Gastrocnemius medialis (tissue), 4 donors: ENCODE measurements at regions not wholly inside any gene's neighbourhood (a gene's known extent, or its start where the extent isn't known, plus 50 kb on each side); places are given as distances from the start of the nearest gene placed in this dataset.

ENCODE experiments used
- ATAC-seq, 2 donors: fragments of 150-250 bp; one replicate each; pipeline ENCODE4 v1.9.1; 2016
- DNase-seq, 2 donors: peaks; one replicate each; pipeline ENCODE4 v3.0.0-alpha.2; 2019
- H3K27ac ChIP-seq, 4 donors: fragments of 200-600 bp; sonication (generic); 1 replicate in 1 of 4; 2 replicates in 3 of 4; pipeline ENCODE4 v1.5.1; 2016 to 2018; ENCODE audit warnings: mild to moderate bottlenecking in 2 of 4, moderate library complexity in 1 of 4
- H3K27me3 ChIP-seq, 3 donors: fragments of 200-600 bp; sonication (generic) in 2 of 3; 1 replicate in 1 of 3; 2 replicates in 2 of 3; pipeline versions ENCODE4 v1.5.1 to v1.6.0; 2016 to 2019; ENCODE audit warnings: mild to moderate bottlenecking in 1 of 3, moderate library complexity in 1 of 3
- H3K36me3 ChIP-seq, 2 donors: fragments of 200-600 bp; sonication (generic) in 1 of 2; one replicate each; pipeline ENCODE4 v1.5.1; 2017 to 2018
- H3K4me1 ChIP-seq, 2 donors: fragments of 200-600 bp; sonication (generic) in 1 of 2; one replicate each; pipeline ENCODE4 v1.5.1; 2016 to 2017; ENCODE audit warnings: mild to moderate bottlenecking in 2 of 2
- H3K4me3 ChIP-seq, 4 donors: fragments of 200-600 bp; sonication (generic) in 3 of 4; 1 replicate in 1 of 4; 2 replicates in 3 of 4; pipeline ENCODE4 v1.5.1; 2016 to 2019; ENCODE audit warnings: mild to moderate bottlenecking in 2 of 4
- H3K9me3 ChIP-seq, 3 donors: fragments of 200-600 bp; sonication (generic) in 2 of 3; 1 replicate in 1 of 3; 2 replicates in 2 of 3; pipeline ENCODE4 v1.5.1; 2016 to 2019
- POLR2A ChIP-seq, 2 donors: fragments of 450-650 bp; IDR thresholded peaks; one replicate each; pipeline ENCODE4 v1.6.1; 2017; ENCODE audit warnings: antibody characterized with exemption in 2 of 2, mild to moderate bottlenecking in 2 of 2, moderate library complexity in 2 of 2
- in situ Hi-C, 4 donors: fragments of 200-750 bp; cut with MboI; loops; one replicate each; pipeline versions ENCODE4 v1.15.0 to v1.8.0; 2017; ENCODE audit warnings: low sequenced_read_pairs in 4 of 4
- intact Hi-C: fragments of 100-400 bp; cut with DNase I; formaldehyde crosslinking; loops from one replicate; pipeline ENCODE4 v1.15.1; 2023; ENCODE audit warnings: low total_unique reads
- TF ChIP-seq, protein P1 (sequence below), 5 experiments: fragments of 450-650 bp in 3 of 5; fragments of 200-600 bp in 2 of 5; sonication (generic) in 2 of 5; IDR thresholded peaks in 4 of 5; conservative IDR thresholded peaks in 1 of 5; 1 replicate in 4 of 5; 2 replicates in 1 of 5; pipeline ENCODE4 v1.5.1; 2016 to 2019; ENCODE audit warnings: antibody characterized with exemption in 5 of 5, mild to moderate bottlenecking in 3 of 5, moderate library complexity in 3 of 5

DNA sequence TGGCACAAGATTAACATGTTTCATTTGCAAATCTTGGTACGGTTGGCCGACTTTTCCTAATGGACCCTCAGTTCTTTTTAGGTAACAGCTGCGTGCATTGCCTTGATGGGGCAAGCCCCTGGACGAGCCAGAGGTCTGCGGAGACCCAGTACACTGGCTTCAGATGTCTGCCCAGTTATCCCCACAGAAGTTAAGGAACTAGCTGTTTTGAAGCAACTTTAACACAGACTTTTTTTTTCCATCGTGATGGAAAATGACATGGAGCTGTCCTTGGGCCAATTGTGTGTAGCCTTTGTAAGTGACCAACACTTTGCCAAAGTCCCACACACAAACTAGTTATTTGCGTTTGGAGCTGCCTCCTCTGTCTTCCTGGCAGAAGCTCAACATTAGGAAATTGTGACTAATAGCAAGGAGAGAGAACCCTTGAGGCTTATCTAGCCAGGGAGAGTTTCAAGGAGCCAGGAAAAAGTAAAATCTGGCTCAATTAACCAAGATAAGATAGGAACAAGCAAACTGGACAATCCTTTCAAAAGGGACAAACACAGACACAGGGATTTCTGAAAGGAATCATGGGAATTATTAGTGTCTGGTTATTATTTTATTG is 99.6 kb upstream of the BMPER start:
- Histone ChIP-seq H3K36me3 (no peaks in the 10 kb centered on the region), H3K9me3 (no peaks in the 10 kb centered on the region), H3K4me3 (no peak overlapping the region), H3K4me1 (peaks cover 14 to 22% of the 10 kb centered on the region in 2 donors), H3K27me3 (no peaks in the 10 kb centered on the region), H3K27ac (peak overlapping the region in 1 of 4 donors; percentile 35)
- TF ChIP-seq, protein P1, sequence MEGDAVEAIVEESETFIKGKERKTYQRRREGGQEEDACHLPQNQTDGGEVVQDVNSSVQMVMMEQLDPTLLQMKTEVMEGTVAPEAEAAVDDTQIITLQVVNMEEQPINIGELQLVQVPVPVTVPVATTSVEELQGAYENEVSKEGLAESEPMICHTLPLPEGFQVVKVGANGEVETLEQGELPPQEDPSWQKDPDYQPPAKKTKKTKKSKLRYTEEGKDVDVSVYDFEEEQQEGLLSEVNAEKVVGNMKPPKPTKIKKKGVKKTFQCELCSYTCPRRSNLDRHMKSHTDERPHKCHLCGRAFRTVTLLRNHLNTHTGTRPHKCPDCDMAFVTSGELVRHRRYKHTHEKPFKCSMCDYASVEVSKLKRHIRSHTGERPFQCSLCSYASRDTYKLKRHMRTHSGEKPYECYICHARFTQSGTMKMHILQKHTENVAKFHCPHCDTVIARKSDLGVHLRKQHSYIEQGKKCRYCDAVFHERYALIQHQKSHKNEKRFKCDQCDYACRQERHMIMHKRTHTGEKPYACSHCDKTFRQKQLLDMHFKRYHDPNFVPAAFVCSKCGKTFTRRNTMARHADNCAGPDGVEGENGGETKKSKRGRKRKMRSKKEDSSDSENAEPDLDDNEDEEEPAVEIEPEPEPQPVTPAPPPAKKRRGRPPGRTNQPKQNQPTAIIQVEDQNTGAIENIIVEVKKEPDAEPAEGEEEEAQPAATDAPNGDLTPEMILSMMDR (IDR thresholded peaks at IDR 0.05 in 4 of 5, conservative IDR thresholded peaks at IDR 0.05 in 1 of 5) = no peak
- no peak for TF ChIP-seq POLR2A (IDR thresholded peaks at IDR 0.05)
- intact Hi-C loops (no loop called here), in situ Hi-C loops (no loop called here)
- ATAC-seq (no peak), DNase-seq (peak in 1 of 2 donors; percentile 25)

DNA sequence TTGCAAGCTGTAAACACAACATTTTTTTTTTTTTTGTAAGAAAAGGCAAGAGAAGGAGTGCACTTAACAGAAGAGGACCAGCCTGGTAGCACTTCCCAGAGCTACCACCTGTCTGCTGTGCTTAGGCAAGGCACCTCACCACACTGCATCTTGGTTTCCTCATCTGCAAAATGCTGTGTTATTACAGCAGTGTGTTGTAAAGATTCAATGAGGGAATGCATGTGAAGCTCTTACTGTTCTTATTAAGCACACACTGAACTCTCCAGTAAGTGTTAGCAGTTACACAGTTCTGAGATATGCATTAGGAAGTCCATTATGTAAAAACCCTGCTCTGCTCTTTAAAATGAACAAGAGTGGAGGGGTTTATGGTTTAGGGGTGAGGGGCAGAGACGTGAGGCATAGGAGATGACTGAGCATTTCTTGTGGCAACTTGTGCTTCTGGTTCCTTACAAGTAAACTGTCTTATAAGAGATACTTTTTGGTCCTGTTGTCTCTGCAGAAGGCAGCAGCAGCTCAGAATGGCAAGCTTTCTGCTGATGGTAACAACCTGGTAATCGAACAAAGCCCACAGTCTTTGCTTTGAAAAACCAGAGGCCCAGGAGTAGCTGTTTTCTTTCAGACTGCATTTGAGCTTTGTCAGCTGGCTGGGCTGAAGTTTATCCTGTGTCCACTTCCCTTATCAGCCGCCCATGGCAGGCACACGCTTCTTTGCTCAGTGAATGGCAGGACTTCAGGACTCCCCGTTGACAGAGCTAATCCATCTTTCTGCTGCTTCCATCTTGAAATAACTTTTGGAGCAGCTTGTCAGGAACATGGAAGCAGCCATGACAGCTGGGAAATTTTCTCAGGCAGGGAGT is 98.8 kb upstream of the BMPER start:
- peaks cover 14 to 22% of the 10 kb centered on the region in 2 donors for H3K4me1 ChIP-seq
- intact Hi-C loops (no loop called here), in situ Hi-C loops (no loop called here)
- ATAC-seq (no peak), DNase-seq (no peak)
- TF ChIP-seq POLR2A (IDR thresholded peaks at IDR 0.05) = no peak
- TF ChIP-seq, protein P1 (IDR thresholded peaks at IDR 0.05 in 4 of 5, conservative IDR thresholded peaks at IDR 0.05 in 1 of 5) = no peak
- H3K36me3 ChIP-seq = no peaks in the 10 kb centered on the region
- H3K4me3 ChIP-seq = no peak overlapping the region
- H3K27me3 ChIP-seq = no peaks in the 10 kb centered on the region
- H3K27ac ChIP-seq = peak overlapping the region in 1 of 4 donors; percentile 35
- H3K9me3 ChIP-seq = no peaks in the 10 kb centered on the region

DNA sequence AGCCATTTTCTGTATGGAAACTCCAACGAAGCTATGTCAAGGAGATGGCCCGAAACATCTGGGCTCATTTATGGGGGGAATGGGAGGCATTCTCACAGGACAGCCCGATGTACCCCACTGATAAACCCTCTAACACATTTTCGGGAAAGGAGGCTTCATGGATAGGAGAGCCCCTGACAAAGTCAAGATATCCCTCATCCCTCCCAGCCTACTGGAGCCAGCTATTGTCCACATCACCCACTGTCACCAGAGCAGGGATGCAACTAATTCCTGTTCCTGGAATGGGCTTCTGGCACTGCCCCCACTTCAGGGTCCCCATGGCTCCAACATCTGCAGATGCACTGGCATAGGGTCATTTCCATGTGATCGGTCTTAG is 98.2 kb upstream of the BMPER start:
- ATAC-seq (no peak), DNase-seq (no peak)
- intact Hi-C loops = no loop called here
- no peaks in the 10 kb centered on the region for H3K27me3 ChIP-seq
- H3K4me3 ChIP-seq = no peak overlapping the region
- peaks cover 14 to 22% of the 10 kb centered on the region in 2 donors for H3K4me1 ChIP-seq
- H3K36me3 ChIP-seq = no peaks in the 10 kb centered on the region
- in situ Hi-C loops = no loop called here
- no peak overlapping the region for H3K27ac ChIP-seq
- H3K9me3 ChIP-seq = no peaks in the 10 kb centered on the region
- TF ChIP-seq POLR2A (IDR thresholded peaks at IDR 0.05) = no peak
- TF ChIP-seq, protein P1 (IDR thresholded peaks at IDR 0.05 in 4 of 5, conservative IDR thresholded peaks at IDR 0.05 in 1 of 5) = no peak

DNA sequence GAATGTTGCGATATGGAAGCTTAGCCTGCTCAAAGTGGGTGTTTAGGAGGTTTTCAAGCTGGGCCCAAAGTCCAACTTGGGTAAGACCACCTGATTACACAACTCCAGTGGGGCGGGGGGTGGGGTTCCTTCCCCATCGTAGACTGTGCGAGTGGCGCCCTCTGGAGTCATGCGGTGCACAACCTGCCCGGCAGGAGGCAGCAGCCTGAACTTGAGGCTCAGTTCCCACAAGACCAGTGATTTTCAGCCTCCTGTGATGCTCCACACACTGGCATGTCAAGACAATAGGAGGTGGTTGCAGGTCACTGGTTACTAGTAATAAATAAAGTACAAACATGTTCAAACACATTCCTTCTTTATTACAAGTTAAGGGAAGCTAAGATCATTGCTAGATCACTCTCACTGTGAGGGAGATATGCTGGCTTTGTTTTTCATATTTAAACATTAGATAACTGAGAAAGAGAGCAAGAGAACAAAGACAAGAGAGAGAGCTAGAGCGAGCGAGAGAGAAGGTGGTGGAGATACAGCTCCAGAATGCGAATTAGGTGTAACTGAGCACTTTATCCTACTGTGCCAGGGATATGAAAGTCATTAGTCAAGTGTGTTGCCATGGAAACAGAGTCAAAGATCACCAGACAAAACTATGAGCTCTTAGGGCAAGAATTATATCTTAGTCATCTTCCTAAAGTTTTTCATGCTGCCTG is 97.4 kb upstream of the BMPER start:
- Histone ChIP-seq H3K27me3 (no peaks in the 10 kb centered on the region), H3K4me1 (peaks cover 14 to 23% of the 10 kb centered on the region in 2 donors), H3K9me3 (no peaks in the 10 kb centered on the region), H3K4me3 (no peak overlapping the region), H3K36me3 (no peaks in the 10 kb centered on the region), H3K27ac (peak overlapping the region in 3 of 4 donors; percentile 25 to 52 (median 38))
- intact Hi-C loops = no loop called here
- ATAC-seq = no peak
- TF ChIP-seq POLR2A (IDR thresholded peaks at IDR 0.05) = no peak
- TF ChIP-seq, protein P1 (IDR thresholded peaks at IDR 0.05 in 4 of 5, conservative IDR thresholded peaks at IDR 0.05 in 1 of 5) = no peak
- in situ Hi-C loops = no loop called here
- no peak for DNase-seq
